Cardiac muscle cell (in vitro differentiated cells and primary cell): ENCODE measurements at regions not wholly inside any gene's neighbourhood (a gene's known extent, or its start where the extent isn't known, plus 50 kb on each side); places are given as distances from the start of the nearest gene placed in this dataset.

Experiments used
- DNase-seq, 2 donors: peaks; one replicate each; pipeline versions ENCODE4 v3.0.0 to v3.0.0-alpha.2; 2010 to 2017; ENCODE audit warnings: low read depth in 1 of 2, low spot score in 1 of 2
- H3K27ac ChIP-seq: fragments of 200-600 bp; sonication (generic); 2 replicates; pipeline ENCODE4 v1.5.1; 2016
- H3K27me3 ChIP-seq: fragments of 200-600 bp; sonication (generic); 2 replicates; pipeline ENCODE4 v1.6.0; 2016; ENCODE audit warnings: control low read depth
- H3K36me3 ChIP-seq: fragments of 200-600 bp; sonication (generic); 2 replicates; pipeline ENCODE4 v1.5.1; 2016; ENCODE audit warnings: control low read depth
- H3K4me1 ChIP-seq: fragments of 200-600 bp; sonication (generic); 2 replicates; pipeline ENCODE4 v1.8.1; 2017; ENCODE audit warnings: low read depth, mild to moderate bottlenecking, mixed run types
- H3K4me3 ChIP-seq: fragments of 200-600 bp; sonication (generic); 2 replicates; pipeline ENCODE4 v1.5.1; 2016; ENCODE audit warnings: mild to moderate bottlenecking
- H3K9me3 ChIP-seq: fragments of 200-600 bp; sonication (generic); 2 replicates; pipeline ENCODE4 v1.5.1; 2017; ENCODE audit warnings: low read depth, mild to moderate bottlenecking, control low read depth
- CTCF ChIP-seq: IDR thresholded peaks from 2 replicates; pipeline ENCODE4 v1.5.1; 2012; ENCODE audit warnings: low read depth, mild to moderate bottlenecking, low read length

DNA sequence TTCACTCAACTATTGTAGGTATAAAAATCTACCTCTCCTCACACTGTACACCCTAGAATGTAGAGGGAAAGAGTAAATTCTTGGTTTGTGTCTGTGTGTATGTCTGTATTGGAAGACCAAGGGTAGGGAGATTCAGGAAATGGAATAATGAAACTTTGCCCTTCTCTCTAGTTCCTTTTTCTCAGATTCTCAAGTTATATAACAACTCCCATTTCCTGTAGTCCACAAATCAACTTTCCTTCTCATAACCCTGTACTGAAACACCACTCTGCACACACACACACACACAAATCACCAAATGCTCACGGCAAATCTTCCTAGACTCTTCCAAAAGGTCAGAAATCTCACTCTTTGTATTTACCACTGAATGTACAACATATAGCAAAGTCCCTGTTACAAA, 824.5 kb upstream of the DIAPH2 start:
- H3K4me1 ChIP-seq = no peaks in the 10 kb centered on the region
- H3K9me3 ChIP-seq = no peaks in the 10 kb centered on the region
- no peaks in the 10 kb centered on the region for H3K36me3 ChIP-seq
- DNase-seq = no peak
- no peak overlapping the region for H3K4me3 ChIP-seq
- no peak overlapping the region for H3K27ac ChIP-seq
- no peak for TF ChIP-seq CTCF
- no peaks in the 10 kb centered on the region for H3K27me3 ChIP-seq

DNA sequence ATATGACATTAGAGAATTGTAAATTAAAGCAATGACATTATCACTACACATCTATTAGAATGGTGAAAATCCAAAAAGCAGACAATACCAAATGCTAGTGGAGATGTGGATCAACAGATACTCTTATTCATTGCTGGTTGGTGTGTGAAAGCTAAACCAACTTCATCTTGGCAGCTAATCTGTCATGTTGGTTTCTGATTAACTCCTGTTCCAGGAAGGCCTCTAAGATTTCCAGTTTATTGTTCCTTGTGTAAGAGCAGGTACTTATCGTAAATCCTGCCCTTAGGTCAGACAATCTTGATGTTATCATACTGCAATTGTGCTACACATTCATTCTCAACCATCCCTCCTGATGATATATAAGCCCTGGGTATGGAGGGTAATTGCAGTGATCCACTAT, 809.0 kb upstream of the DIAPH2 start:
- Histone ChIP-seq H3K36me3 (no peaks in the 10 kb centered on the region), H3K27me3 (no peaks in the 10 kb centered on the region), H3K27ac (no peak overlapping the region), H3K9me3 (no peaks in the 10 kb centered on the region), H3K4me3 (no peak overlapping the region), H3K4me1 (no peaks in the 10 kb centered on the region)
- no peak for TF ChIP-seq CTCF
- DNase-seq = no peak

GRCh38 chrX:95878874-95879273, 805.8 kb upstream of the DIAPH2 start:
- Histone ChIP-seq H3K27ac (peak overlapping the region; percentile 36), H3K4me1 (no peaks in the 10 kb centered on the region), H3K27me3 (no peaks in the 10 kb centered on the region), H3K4me3 (no peak overlapping the region), H3K9me3 (no peaks in the 10 kb centered on the region), H3K36me3 (no peaks in the 10 kb centered on the region)
- no peak for TF ChIP-seq CTCF
- no peak for DNase-seq

GRCh38 chrX:95884186-95884585, 800.5 kb upstream of the DIAPH2 start:
- Histone ChIP-seq H3K9me3 (no peaks in the 10 kb centered on the region), H3K27me3 (no peaks in the 10 kb centered on the region), H3K27ac (no peak overlapping the region), H3K4me1 (no peaks in the 10 kb centered on the region), H3K36me3 (no peaks in the 10 kb centered on the region), H3K4me3 (no peak overlapping the region)
- TF ChIP-seq CTCF = no peak
- DNase-seq = peak in 1 of 2 donors; percentile 45

DNA sequence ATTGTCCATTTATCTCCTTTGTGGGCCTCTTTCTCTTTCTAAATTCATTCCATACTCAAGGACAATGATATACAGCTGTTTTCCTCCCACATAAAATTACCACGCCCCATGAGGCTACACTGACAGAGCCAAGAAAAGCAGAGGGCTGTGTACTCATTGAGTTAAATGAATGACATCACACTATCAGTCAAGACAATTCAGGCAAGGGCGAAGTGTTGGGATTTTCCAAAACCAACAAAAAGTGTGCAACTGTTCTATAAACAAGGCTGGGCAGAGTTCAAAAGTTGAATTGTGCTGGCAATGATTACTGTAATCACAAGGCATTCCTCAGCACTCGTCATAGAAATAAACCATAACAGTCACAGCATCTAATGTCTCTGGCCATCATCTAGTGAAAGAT, 799.6 kb upstream of the DIAPH2 start:
- peak in 1 of 2 donors; percentile 75 for DNase-seq
- no peak overlapping the region for H3K4me3 ChIP-seq
- no peak overlapping the region for H3K27ac ChIP-seq
- no peaks in the 10 kb centered on the region for H3K27me3 ChIP-seq
- H3K9me3 ChIP-seq = no peaks in the 10 kb centered on the region
- no peak for TF ChIP-seq CTCF
- H3K4me1 ChIP-seq = peaks cover 6% of the 10 kb centered on the region
- no peaks in the 10 kb centered on the region for H3K36me3 ChIP-seq

DNA sequence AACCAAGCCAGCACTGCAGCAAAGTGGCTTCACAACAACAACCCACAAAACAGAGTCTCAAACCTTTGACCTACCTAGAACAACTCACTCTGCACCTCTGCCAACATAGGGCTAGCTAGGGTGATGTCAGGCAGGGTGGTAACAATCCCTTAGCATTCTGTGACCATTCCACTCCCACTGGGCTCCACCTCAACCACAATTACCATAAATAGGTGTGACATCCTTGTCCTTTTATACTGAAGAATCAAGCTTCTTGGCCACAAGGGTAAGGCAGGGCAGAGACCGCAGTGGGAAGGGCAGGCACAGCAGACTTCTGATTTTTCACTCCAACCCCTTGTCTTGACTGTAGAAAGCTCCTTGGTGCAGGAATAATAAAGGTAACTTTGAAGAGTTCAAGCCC, 795.4 kb upstream of the DIAPH2 start:
- TF ChIP-seq CTCF = no peak
- no peak overlapping the region for H3K27ac ChIP-seq
- no peaks in the 10 kb centered on the region for H3K36me3 ChIP-seq
- H3K4me3 ChIP-seq = no peak overlapping the region
- peaks cover 14% of the 10 kb centered on the region for H3K4me1 ChIP-seq
- no peak for DNase-seq
- H3K9me3 ChIP-seq = no peaks in the 10 kb centered on the region
- H3K27me3 ChIP-seq = no peaks in the 10 kb centered on the region
